ENCODE measurements at regions not wholly inside any gene's neighbourhood (a gene's known extent, or its start where the extent isn't known, plus 50 kb on each side); places are given as distances from the start of the nearest gene placed in this dataset.

- no peak for DNase-seq (ENCODE audit: low spot score)
- TF ChIP-seq, protein P1, sequence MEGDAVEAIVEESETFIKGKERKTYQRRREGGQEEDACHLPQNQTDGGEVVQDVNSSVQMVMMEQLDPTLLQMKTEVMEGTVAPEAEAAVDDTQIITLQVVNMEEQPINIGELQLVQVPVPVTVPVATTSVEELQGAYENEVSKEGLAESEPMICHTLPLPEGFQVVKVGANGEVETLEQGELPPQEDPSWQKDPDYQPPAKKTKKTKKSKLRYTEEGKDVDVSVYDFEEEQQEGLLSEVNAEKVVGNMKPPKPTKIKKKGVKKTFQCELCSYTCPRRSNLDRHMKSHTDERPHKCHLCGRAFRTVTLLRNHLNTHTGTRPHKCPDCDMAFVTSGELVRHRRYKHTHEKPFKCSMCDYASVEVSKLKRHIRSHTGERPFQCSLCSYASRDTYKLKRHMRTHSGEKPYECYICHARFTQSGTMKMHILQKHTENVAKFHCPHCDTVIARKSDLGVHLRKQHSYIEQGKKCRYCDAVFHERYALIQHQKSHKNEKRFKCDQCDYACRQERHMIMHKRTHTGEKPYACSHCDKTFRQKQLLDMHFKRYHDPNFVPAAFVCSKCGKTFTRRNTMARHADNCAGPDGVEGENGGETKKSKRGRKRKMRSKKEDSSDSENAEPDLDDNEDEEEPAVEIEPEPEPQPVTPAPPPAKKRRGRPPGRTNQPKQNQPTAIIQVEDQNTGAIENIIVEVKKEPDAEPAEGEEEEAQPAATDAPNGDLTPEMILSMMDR (IDR thresholded peaks at IDR 0.05), result no peak
- H3K4me1 Mint-ChIP-seq (ENCODE audit: low read depth), result peaks cover 6% of the 10 kb centered on the region
- H3K9me3 Mint-ChIP-seq (ENCODE audit: low read depth), result no peaks in the 10 kb centered on the region
- H3K27ac Mint-ChIP-seq (ENCODE audit: unreplicated experiment), result no peak overlapping the region
- H3K36me3 Mint-ChIP-seq (ENCODE audit: low read depth), result no peaks in the 10 kb centered on the region
- H3K27me3 Mint-ChIP-seq (ENCODE audit: low read depth), result peaks cover 21% of the 10 kb centered on the region
- H3K4me3 Mint-ChIP-seq (ENCODE audit: unreplicated experiment), result no peak overlapping the region
Measured at GRCh38 chr16:80459966-80460365, 80.8 kb upstream of the DYNLRB2 start.

DNA sequence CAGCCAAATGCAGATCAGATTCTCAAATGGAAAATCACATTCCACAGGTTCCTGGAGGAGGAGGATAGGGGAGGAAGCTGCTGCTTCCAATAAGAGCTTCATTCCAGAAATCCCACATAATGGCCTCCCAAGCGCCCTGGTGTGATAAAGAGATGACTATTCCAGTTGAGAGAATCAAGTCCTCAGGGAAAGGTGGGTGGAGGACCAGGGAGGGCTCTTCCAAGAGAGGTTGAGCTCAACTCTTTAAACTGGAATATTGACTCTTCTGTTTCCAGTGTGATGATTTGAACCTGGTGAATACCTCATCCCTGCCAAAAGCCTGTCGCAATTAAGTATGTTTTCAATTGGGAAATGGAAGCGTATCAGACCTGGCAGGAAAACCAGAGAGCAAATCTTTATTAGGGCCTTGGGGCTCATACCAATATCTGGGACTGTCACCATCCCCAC is 81.4 kb upstream of the DYNLRB2 start:
- Mint-ChIP-seq H3K27ac (ENCODE audit: unreplicated experiment) (no peak overlapping the region), H3K4me1 (ENCODE audit: low read depth) (peaks cover 6% of the 10 kb centered on the region), H3K9me3 (ENCODE audit: low read depth) (no peaks in the 10 kb centered on the region), H3K36me3 (ENCODE audit: low read depth) (no peaks in the 10 kb centered on the region), H3K4me3 (ENCODE audit: unreplicated experiment) (no peak overlapping the region), H3K27me3 (ENCODE audit: low read depth) (peaks cover 20% of the 10 kb centered on the region)
- DNase-seq (ENCODE audit: low spot score), result no peak
- TF ChIP-seq, protein P1 (IDR thresholded peaks at IDR 0.05), result no peak

- TF ChIP-seq, protein P1 (IDR thresholded peaks at IDR 0.05), result no peak
- Mint-ChIP-seq H3K27me3 (ENCODE audit: low read depth) (peaks cover 14% of the 10 kb centered on the region), H3K27ac (ENCODE audit: unreplicated experiment) (no peak overlapping the region), H3K4me1 (ENCODE audit: low read depth) (peaks cover 6% of the 10 kb centered on the region), H3K9me3 (ENCODE audit: low read depth) (no peaks in the 10 kb centered on the region), H3K36me3 (ENCODE audit: low read depth) (no peaks in the 10 kb centered on the region), H3K4me3 (ENCODE audit: unreplicated experiment) (no peak overlapping the region)
- DNase-seq (ENCODE audit: low spot score), result no peak
Measured at GRCh38 chr16:80457871-80458270, 82.9 kb upstream of the DYNLRB2 start.

DNA sequence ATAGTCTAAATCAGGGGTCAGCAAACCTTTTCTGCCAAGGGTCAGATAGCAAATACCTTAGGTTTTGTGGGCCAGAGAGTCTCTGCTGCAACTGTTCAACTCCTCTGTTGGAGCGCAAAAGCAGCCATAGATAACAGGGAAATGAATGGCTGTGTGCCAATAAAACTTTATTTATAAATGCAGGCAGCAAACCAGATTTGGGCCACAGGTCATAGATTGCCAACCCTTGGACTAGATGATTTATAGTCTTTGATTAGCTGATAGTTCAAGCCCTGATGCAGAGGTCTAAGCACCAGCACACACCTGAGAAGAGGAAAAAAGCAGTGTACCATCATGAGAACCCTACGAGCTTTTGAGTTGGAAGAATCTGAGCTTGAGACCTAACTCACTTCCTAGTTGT is 86.0 kb upstream of the DYNLRB2 start:
- TF ChIP-seq, protein P1 (IDR thresholded peaks at IDR 0.05), result no peak
- Mint-ChIP-seq H3K36me3 (ENCODE audit: low read depth) (no peaks in the 10 kb centered on the region), H3K4me3 (ENCODE audit: unreplicated experiment) (no peak overlapping the region), H3K4me1 (ENCODE audit: low read depth) (peaks cover 6% of the 10 kb centered on the region), H3K27me3 (ENCODE audit: low read depth) (peaks cover 17% of the 10 kb centered on the region), H3K9me3 (ENCODE audit: low read depth) (peaks cover 6% of the 10 kb centered on the region), H3K27ac (ENCODE audit: unreplicated experiment) (no peak overlapping the region)
- DNase-seq (ENCODE audit: low spot score), result no peak

DNA sequence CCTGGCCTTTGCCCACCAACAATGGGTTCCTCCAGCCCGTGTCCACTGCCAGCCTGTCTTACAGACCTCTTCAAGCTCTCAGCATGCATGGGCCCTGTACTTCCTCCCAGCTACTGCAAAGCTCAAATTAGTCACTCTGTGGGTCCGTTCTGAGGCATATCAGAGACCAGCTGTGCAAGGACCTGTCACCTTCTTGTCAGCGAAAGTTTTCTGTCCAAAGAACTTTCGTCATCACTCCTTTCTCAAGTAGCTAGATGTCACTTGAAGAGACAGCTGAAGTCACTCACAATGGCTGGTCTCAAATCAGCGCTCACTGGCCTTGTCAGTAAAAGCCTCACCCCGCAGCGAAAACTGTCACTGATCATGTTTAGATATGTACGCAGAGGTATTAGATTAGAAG is 91.4 kb upstream of the DYNLRB2 start:
- no peak for DNase-seq (ENCODE audit: low spot score)
- peaks cover 14% of the 10 kb centered on the region for H3K27me3 Mint-ChIP-seq (ENCODE audit: low read depth)
- no peaks in the 10 kb centered on the region for H3K36me3 Mint-ChIP-seq (ENCODE audit: low read depth)
- H3K4me1 Mint-ChIP-seq (ENCODE audit: low read depth), result no peaks in the 10 kb centered on the region
- H3K9me3 Mint-ChIP-seq (ENCODE audit: low read depth), result peaks cover 6% of the 10 kb centered on the region
- TF ChIP-seq, protein P1 (IDR thresholded peaks at IDR 0.05), result no peak
- no peak overlapping the region for H3K27ac Mint-ChIP-seq (ENCODE audit: unreplicated experiment)
- no peak overlapping the region for H3K4me3 Mint-ChIP-seq (ENCODE audit: unreplicated experiment)
